SK-N-SH treated with all-trans-retinoic acid at 6 μM for 48 hours (cell line): ENCODE measurements at regions not wholly inside any gene's neighbourhood (a gene's known extent, or its start where the extent isn't known, plus 50 kb on each side); places are given as distances from the start of the nearest gene placed in this dataset.

Source experiments
- CSDC2 ChIP-seq: fragments of 250-450 bp; sonication (Bioruptor Pico); IDR thresholded peaks from 2 replicates; pipeline ENCODE4 v1.5.0; 2020; ENCODE audit warnings: mild to moderate bottlenecking, moderate library complexity
- ESRRG ChIP-seq: fragments of 250-450 bp; sonication (Bioruptor Pico); IDR thresholded peaks from 2 replicates; pipeline ENCODE4 v1.6.1; 2021; ENCODE audit warnings: mild to moderate bottlenecking
- GLIS3 ChIP-seq: fragments of 250-450 bp; sonication (Bioruptor Pico); IDR thresholded peaks from 2 replicates; pipeline ENCODE4 v1.5.0; 2020; ENCODE audit warnings: mild to moderate bottlenecking, moderate library complexity
- ISL1 ChIP-seq: fragments of 250-450 bp; sonication (Bioruptor Pico); IDR thresholded peaks from 2 replicates; pipeline ENCODE4 v2.1.2; 2022; ENCODE audit warnings: mild to moderate bottlenecking, moderate library complexity
- OSR1 ChIP-seq: fragments of 250-450 bp; sonication (Bioruptor Pico); IDR thresholded peaks from 2 replicates; pipeline ENCODE4 v1.8.0; 2022; ENCODE audit warnings: moderate library complexity, mild to moderate bottlenecking, inconsistent platforms
- PPARA ChIP-seq: fragments of 250-450 bp; sonication (Bioruptor Pico); IDR thresholded peaks from 2 replicates; pipeline ENCODE4 v1.5.0; 2020; ENCODE audit warnings: mild to moderate bottlenecking, borderline replicate concordance
- RARB ChIP-seq: fragments of 250-450 bp; sonication (Bioruptor Pico); IDR thresholded peaks from 2 replicates; pipeline ENCODE4 v1.8.0; 2021; ENCODE audit warnings: mild to moderate bottlenecking, moderate library complexity
- TOX ChIP-seq: fragments of 250-450 bp; sonication (Bioruptor Pico); IDR thresholded peaks from 2 replicates; pipeline ENCODE4 v1.8.0; 2021; ENCODE audit warnings: mild to moderate bottlenecking, moderate library complexity, borderline replicate concordance
- ZFP30 ChIP-seq: fragments of 450-650 bp; formaldehyde crosslinking; IDR thresholded peaks from 2 replicates; pipeline ENCODE4 v1.5.0; 2022; ENCODE audit warnings: mild to moderate bottlenecking, moderate library complexity
- ZNF8 ChIP-seq: fragments of 450-650 bp; formaldehyde crosslinking; IDR thresholded peaks from 2 replicates; pipeline ENCODE4 v1.5.0; 2020; ENCODE audit warnings: mild to moderate bottlenecking, moderate library complexity
- TF ChIP-seq, protein P1 (sequence below): fragments of 250-450 bp; sonication (Bioruptor Pico); IDR thresholded peaks from 2 replicates; pipeline ENCODE4 v1.5.0; 2020; ENCODE audit warnings: mild to moderate bottlenecking, moderate library complexity
- TF ChIP-seq, protein P2 (sequence below): fragments of 250-450 bp; sonication (Bioruptor Pico); IDR thresholded peaks from 2 replicates; pipeline ENCODE4 v1.8.0; 2021; ENCODE audit warnings: low read depth, mild to moderate bottlenecking, moderate library complexity, borderline replicate concordance
- TF ChIP-seq, protein P3 (sequence below): fragments of 250-450 bp; sonication (Bioruptor Pico); IDR thresholded peaks from 2 replicates; pipeline ENCODE4 v1.5.1; 2020; ENCODE audit warnings: low read depth, mild to moderate bottlenecking, moderate library complexity
- TF ChIP-seq, protein P4 (sequence below): fragments of 250-450 bp; sonication (Bioruptor Pico); IDR thresholded peaks from 2 replicates; pipeline ENCODE4 v1.8.0; 2020; ENCODE audit warnings: mild to moderate bottlenecking, moderate library complexity, borderline replicate concordance

DNA sequence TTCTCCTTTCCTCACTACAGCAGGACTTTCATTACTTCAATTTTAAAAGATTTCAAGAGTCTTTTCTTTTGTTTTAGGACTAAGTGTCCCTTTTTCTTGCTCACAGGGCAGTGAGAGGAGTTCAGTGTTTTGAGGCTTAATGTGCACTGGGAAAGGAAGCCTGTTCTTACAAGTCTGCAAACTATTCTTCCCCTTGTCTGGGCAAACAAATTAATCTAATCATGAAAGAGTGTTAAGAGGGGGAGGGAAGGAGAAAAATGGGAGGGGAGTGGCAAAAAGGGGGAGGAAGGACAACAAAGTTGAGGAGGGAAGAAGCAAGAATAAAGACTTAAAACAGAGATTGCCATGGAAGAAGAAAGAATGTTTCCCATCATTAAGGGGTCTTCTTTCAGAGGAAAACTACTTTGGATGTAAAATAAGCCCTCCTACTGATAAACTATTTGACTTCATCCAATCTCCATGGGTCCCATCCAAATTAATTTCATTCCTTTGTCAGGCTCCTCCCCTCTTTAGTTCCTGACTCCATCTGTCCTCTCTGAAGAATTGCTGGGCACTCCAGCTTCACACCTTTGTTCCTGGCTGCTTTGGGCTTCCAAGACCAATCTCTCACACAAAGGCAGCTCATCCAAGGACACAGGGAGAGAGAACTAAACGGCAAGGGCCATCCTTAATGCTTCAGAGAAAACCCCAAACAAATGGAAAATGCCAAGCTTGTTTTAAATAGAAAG lies 244.5 kb downstream of the TPBG start:
- no peak for TF ChIP-seq ISL1
- TF ChIP-seq RARB (CRISPR knock-in tag), result no peak
- no peak for TF ChIP-seq ZNF8 (CRISPR knock-in tag)
- TF ChIP-seq, protein P1, sequence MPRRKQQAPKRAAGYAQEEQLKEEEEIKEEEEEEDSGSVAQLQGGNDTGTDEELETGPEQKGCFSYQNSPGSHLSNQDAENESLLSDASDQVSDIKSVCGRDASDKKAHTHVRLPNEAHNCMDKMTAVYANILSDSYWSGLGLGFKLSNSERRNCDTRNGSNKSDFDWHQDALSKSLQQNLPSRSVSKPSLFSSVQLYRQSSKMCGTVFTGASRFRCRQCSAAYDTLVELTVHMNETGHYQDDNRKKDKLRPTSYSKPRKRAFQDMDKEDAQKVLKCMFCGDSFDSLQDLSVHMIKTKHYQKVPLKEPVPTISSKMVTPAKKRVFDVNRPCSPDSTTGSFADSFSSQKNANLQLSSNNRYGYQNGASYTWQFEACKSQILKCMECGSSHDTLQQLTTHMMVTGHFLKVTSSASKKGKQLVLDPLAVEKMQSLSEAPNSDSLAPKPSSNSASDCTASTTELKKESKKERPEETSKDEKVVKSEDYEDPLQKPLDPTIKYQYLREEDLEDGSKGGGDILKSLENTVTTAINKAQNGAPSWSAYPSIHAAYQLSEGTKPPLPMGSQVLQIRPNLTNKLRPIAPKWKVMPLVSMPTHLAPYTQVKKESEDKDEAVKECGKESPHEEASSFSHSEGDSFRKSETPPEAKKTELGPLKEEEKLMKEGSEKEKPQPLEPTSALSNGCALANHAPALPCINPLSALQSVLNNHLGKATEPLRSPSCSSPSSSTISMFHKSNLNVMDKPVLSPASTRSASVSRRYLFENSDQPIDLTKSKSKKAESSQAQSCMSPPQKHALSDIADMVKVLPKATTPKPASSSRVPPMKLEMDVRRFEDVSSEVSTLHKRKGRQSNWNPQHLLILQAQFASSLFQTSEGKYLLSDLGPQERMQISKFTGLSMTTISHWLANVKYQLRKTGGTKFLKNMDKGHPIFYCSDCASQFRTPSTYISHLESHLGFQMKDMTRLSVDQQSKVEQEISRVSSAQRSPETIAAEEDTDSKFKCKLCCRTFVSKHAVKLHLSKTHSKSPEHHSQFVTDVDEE (CRISPR knock-in tag), result no peak
- no peak for TF ChIP-seq ESRRG (CRISPR knock-in tag)
- TF ChIP-seq CSDC2, result no peak
- TF ChIP-seq GLIS3 (CRISPR knock-in tag), result no peak
- TF ChIP-seq, protein P2, sequence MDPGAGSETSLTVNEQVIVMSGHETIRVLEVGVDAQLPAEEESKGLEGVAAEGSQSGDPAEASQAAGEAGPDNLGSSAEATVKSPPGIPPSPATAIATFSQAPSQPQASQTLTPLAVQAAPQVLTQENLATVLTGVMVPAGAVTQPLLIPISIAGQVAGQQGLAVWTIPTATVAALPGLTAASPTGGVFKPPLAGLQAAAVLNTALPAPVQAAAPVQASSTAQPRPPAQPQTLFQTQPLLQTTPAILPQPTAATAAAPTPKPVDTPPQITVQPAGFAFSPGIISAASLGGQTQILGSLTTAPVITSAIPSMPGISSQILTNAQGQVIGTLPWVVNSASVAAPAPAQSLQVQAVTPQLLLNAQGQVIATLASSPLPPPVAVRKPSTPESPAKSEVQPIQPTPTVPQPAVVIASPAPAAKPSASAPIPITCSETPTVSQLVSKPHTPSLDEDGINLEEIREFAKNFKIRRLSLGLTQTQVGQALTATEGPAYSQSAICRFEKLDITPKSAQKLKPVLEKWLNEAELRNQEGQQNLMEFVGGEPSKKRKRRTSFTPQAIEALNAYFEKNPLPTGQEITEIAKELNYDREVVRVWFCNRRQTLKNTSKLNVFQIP (CRISPR knock-in tag), result no peak
- TF ChIP-seq OSR1 (CRISPR knock-in tag), result no peak
- TF ChIP-seq ZFP30 (CRISPR knock-in tag), result no peak
- TF ChIP-seq, protein P3, sequence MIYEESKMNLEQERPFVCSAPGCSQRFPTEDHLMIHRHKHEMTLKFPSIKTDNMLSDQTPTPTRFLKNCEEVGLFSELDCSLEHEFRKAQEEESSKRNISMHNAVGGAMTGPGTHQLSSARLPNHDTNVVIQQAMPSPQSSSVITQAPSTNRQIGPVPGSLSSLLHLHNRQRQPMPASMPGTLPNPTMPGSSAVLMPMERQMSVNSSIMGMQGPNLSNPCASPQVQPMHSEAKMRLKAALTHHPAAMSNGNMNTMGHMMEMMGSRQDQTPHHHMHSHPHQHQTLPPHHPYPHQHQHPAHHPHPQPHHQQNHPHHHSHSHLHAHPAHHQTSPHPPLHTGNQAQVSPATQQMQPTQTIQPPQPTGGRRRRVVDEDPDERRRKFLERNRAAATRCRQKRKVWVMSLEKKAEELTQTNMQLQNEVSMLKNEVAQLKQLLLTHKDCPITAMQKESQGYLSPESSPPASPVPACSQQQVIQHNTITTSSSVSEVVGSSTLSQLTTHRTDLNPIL, result no peak
- TF ChIP-seq, protein P4, sequence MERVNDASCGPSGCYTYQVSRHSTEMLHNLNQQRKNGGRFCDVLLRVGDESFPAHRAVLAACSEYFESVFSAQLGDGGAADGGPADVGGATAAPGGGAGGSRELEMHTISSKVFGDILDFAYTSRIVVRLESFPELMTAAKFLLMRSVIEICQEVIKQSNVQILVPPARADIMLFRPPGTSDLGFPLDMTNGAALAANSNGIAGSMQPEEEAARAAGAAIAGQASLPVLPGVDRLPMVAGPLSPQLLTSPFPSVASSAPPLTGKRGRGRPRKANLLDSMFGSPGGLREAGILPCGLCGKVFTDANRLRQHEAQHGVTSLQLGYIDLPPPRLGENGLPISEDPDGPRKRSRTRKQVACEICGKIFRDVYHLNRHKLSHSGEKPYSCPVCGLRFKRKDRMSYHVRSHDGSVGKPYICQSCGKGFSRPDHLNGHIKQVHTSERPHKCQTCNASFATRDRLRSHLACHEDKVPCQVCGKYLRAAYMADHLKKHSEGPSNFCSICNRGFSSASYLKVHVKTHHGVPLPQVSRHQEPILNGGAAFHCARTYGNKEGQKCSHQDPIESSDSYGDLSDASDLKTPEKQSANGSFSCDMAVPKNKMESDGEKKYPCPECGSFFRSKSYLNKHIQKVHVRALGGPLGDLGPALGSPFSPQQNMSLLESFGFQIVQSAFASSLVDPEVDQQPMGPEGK, result no peak
- no peak for TF ChIP-seq PPARA
- no peak for TF ChIP-seq TOX (CRISPR knock-in tag)
